Prostate gland (tissue), 2 donors: ENCODE measurements at regions not wholly inside any gene's neighbourhood (a gene's known extent, or its start where the extent isn't known, plus 50 kb on each side); places are given as distances from the start of the nearest gene placed in this dataset.

ENCODE experiments used
- CTCF ChIP-seq, 4 experiments: fragments of 200-600 bp in 2 of 4; fragments of 450-650 bp in 2 of 4; sonication (generic) in 2 of 4; IDR thresholded peaks; 1 replicate in 3 of 4; 2 replicates in 1 of 4; pipeline ENCODE4 v1.5.1; 2016 to 2019; ENCODE audit warnings: antibody characterized with exemption in 4 of 4, mild to moderate bottlenecking in 2 of 4, moderate library complexity in 2 of 4
- POLR2A ChIP-seq: fragments of 450-650 bp; IDR thresholded peaks from one replicate; pipeline ENCODE4 v1.6.1; 2016; ENCODE audit warnings: antibody characterized with exemption, mild to moderate bottlenecking
- POLR2AphosphoS5 ChIP-seq: sonication (generic); formaldehyde crosslinking; IDR thresholded peaks from one replicate; pipeline ENCODE4 v1.6.1; 2017; ENCODE audit warnings: antibody characterized with exemption

- TF ChIP-seq CTCF (IDR thresholded peaks at IDR 0.05) (no peak), POLR2AphosphoS5 (no peak), POLR2A (no peak)
Observed at GRCh38 chr18:44231936-44232335, 448.8 kb upstream of the SETBP1 start.
